Esophagus muscularis mucosa (tissue), 4 donors: ENCODE measurements at regions not wholly inside any gene's neighbourhood (a gene's known extent, or its start where the extent isn't known, plus 50 kb on each side); places are given as distances from the start of the nearest gene placed in this dataset.

Experiments
- DNase-seq: peaks from one replicate; pipeline ENCODE4 v3.0.0-alpha.2; 2017; ENCODE audit errors: extremely low spot score
- H3K27ac ChIP-seq, 4 donors: fragments of 200-600 bp; sonication (generic); replicated peaks in 1 of 4; 1 replicate in 3 of 4; 2 replicates in 1 of 4; pipeline ENCODE4 v1.5.1; 2016 to 2019; ENCODE audit warnings: mild to moderate bottlenecking in 1 of 4
- H3K27me3 ChIP-seq, 4 donors: fragments of 200-600 bp; sonication (generic); one replicate each; pipeline versions ENCODE4 v1.5.1 to v1.6.0; 2016 to 2019
- H3K36me3 ChIP-seq, 4 donors: fragments of 200-600 bp; sonication (generic); one replicate each; pipeline ENCODE4 v1.5.1; 2016 to 2019
- H3K4me1 ChIP-seq, 4 donors: fragments of 200-600 bp; sonication (generic); one replicate each; pipeline ENCODE4 v1.5.1; 2016 to 2019
- H3K4me3 ChIP-seq, 4 donors: fragments of 200-600 bp; sonication (generic); 1 replicate in 2 of 4; 2 replicates in 2 of 4; pipeline ENCODE4 v1.5.1; 2016 to 2019; ENCODE audit warnings: mild to moderate bottlenecking in 4 of 4, moderate library complexity in 1 of 4
- H3K9me3 ChIP-seq, 4 donors: fragments of 200-600 bp; sonication (generic); 1 replicate in 3 of 4; 2 replicates in 1 of 4; pipeline ENCODE4 v1.5.1; 2016 to 2019
- CTCF ChIP-seq, 3 experiments: fragments of 200-600 bp in 2 of 3; fragments of 450-650 bp in 1 of 3; sonication (generic) in 2 of 3; IDR thresholded peaks; one replicate each; pipeline ENCODE4 v1.5.1; 2017 to 2019; ENCODE audit warnings: antibody characterized with exemption in 3 of 3, mild to moderate bottlenecking in 2 of 3, moderate library complexity in 1 of 3
- EP300 ChIP-seq: sonication (generic); formaldehyde crosslinking; IDR thresholded peaks from one replicate; pipeline ENCODE4 v1.6.1; 2017; ENCODE audit warnings: antibody characterized with exemption
- POLR2A ChIP-seq: fragments of 450-650 bp; IDR thresholded peaks from one replicate; pipeline ENCODE4 v1.6.1; 2017; ENCODE audit warnings: antibody characterized with exemption, moderate library complexity, mild to moderate bottlenecking, low read depth
- POLR2AphosphoS5 ChIP-seq, 2 donors: sonication (generic); formaldehyde crosslinking; IDR thresholded peaks; one replicate each; pipeline ENCODE4 v1.6.1; 2017; ENCODE audit warnings: antibody characterized with exemption in 2 of 2
- WGBS: methylation state at CpG from one replicate; pipeline ENCODE4 v1.1.5; 2018; 5-methylcytosine and 5-hydroxymethylcytosine counted together
- intact Hi-C: fragments of 100-400 bp; cut with DNase I; formaldehyde crosslinking; loops from one replicate; pipeline ENCODE4 v1.15.1; 2023

GRCh38 chr22:27624705-27625104 lies 176.9 kb downstream of the MN1 start:
- Histone ChIP-seq H3K9me3 (no peaks in the 10 kb centered on the region), H3K36me3 (no peaks in the 10 kb centered on the region), H3K27ac (no peak overlapping the region), H3K4me1 (peaks cover 0 to 8% (median 0%) of the 10 kb centered on the region in 4 donors), H3K27me3 (no peaks in the 10 kb centered on the region), H3K4me3 (no peak overlapping the region)
- intact Hi-C loops = no loop called here
- DNase-seq = no peak
- WGBS = 86% methylated on average over 1 of the region's 1 CpG
- no peak for TF ChIP-seq EP300
- no peak for TF ChIP-seq CTCF (IDR thresholded peaks at IDR 0.05)

GRCh38 chr22:27625769-27626674 lies 175.5 kb downstream of the MN1 start:
- no peak for DNase-seq
- H3K27me3 ChIP-seq = no peaks in the 10 kb centered on the region
- intact Hi-C loops = no loop called here
- no peaks in the 10 kb centered on the region for H3K9me3 ChIP-seq
- H3K27ac ChIP-seq = no peak overlapping the region
- TF ChIP-seq EP300 = no peak
- TF ChIP-seq CTCF (IDR thresholded peaks at IDR 0.05) = no peak
- WGBS = 88% methylated on average over 12 of the region's 12 CpGs
- H3K36me3 ChIP-seq = no peaks in the 10 kb centered on the region
- peaks cover 0 to 8% (median 0%) of the 10 kb centered on the region in 4 donors for H3K4me1 ChIP-seq
- H3K4me3 ChIP-seq = no peak overlapping the region

DNA sequence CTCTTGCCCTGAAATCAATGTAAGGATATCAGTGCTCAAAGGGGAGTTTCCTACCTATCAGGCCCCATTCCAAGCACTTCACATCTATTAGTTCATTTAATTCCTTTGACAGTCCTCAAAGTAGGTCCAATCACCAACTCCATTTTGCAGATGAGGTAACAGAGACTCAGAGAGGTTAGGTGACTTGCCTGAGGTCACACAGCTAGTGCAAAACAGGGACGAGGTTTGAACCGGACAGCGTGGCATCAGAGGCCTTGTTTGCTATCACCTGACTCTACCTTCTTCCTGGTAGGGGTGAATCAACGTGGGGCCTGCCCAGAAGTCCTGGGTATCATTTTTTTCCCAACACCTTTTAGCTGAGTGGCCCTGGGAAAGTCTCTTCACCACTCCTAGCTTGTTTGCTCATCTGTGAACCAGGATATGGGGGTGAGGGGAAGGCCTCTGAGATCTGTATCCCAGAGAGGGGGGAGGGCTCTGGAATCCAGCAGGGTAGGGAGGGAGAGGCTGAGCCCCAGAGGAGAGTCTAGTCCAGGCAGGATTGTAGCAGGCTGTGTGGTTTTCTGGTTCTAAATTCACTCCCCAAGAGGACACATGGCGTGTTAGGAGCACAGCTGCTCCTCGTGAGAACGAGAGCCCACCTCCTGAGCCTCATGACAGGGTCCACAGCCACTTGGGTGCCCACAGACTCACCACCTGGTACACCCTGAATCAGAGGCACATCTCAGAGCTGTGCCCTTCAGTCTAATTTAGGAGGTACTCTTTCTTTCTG lies 174.7 kb downstream of the MN1 start:
- WGBS = 90% methylated on average over 7 of the region's 7 CpGs
- no peak for TF ChIP-seq POLR2A
- TF ChIP-seq POLR2AphosphoS5 (IDR thresholded peaks at IDR 0.05) = no peak
- no peak for TF ChIP-seq CTCF (IDR thresholded peaks at IDR 0.05)
- TF ChIP-seq EP300 = no peak
- DNase-seq = no peak

GRCh38 chr22:27627444-27627833 lies 174.1 kb downstream of the MN1 start:
- intact Hi-C loops = no loop called here
- TF ChIP-seq CTCF (IDR thresholded peaks at IDR 0.05) (no peak), POLR2A (no peak), POLR2AphosphoS5 (IDR thresholded peaks at IDR 0.05) (no peak), EP300 (no peak)
- DNase-seq = no peak
- Histone ChIP-seq H3K36me3 (no peaks in the 10 kb centered on the region), H3K27ac (no peak overlapping the region), H3K4me1 (peaks cover 0 to under 1% (median 0%) of the 10 kb centered on the region in 4 donors), H3K27me3 (no peaks in the 10 kb centered on the region), H3K4me3 (no peak overlapping the region), H3K9me3 (no peaks in the 10 kb centered on the region)
- 84% methylated on average over 9 of the region's 9 CpGs for WGBS

More for the DNA sequence above, 174.7 kb downstream of the MN1 start:
- Histone ChIP-seq H3K9me3 (no peaks in the 10 kb centered on the region), H3K4me3 (no peak overlapping the region), H3K27me3 (no peaks in the 10 kb centered on the region), H3K4me1 (peaks cover 0 to under 1% (median 0%) of the 10 kb centered on the region in 4 donors), H3K27ac (no peak overlapping the region), H3K36me3 (no peaks in the 10 kb centered on the region)
- intact Hi-C loops = no loop called here
